ENCODE measurements at regions not wholly inside any gene's neighbourhood (a gene's known extent, or its start where the extent isn't known, plus 50 kb on each side); places are given as distances from the start of the nearest gene placed in this dataset.
A peak's percentile ranks its signal among the peaks of the same experiment; 100 is the strongest.
"Not testable (repeated sequence)": the region's sequence is repeated elsewhere in the genome, so short reads cannot be mapped to it uniquely, and the experiment has no call there.

GRCh38 chr16:9627427-9627826 lies 536.0 kb downstream of the HAPSTR1 start:
- no peak for DNase-seq (ENCODE audit: low spot score)

- no peak for DNase-seq (ENCODE audit: low spot score)
These were observed 538.7 kb downstream of the HAPSTR1 start for GRCh38 chr16:9630119-9630518.

GRCh38 chr16:9630985-9631384 lies 539.5 kb downstream of the HAPSTR1 start:
- no peak for DNase-seq (ENCODE audit: low spot score)

- DNase-seq (ENCODE audit: low spot score): no peak
These were observed 542.4 kb downstream of the HAPSTR1 start for GRCh38 chr16:9633844-9634243.

- DNase-seq (ENCODE audit: low spot score): not testable (repeated sequence)
These were observed 543.8 kb downstream of the HAPSTR1 start for GRCh38 chr16:9635150-9635720.

GRCh38 chr16:9644258-9644657 lies 538.0 kb downstream of the GRIN2A start:
- no peak for DNase-seq (ENCODE audit: low spot score)

- no peak for DNase-seq (ENCODE audit: low spot score)
These were observed 536.3 kb downstream of the GRIN2A start for GRCh38 chr16:9645911-9646310.

GRCh38 chr16:9647981-9648701 lies 534.1 kb downstream of the GRIN2A start:
- peak; percentile 4 for DNase-seq (ENCODE audit: low spot score)

GRCh38 chr16:9650284-9650683 lies 531.9 kb downstream of the GRIN2A start:
- DNase-seq (ENCODE audit: low spot score): no peak

- DNase-seq (ENCODE audit: low spot score): no peak
These were observed 527.2 kb downstream of the GRIN2A start for GRCh38 chr16:9655051-9655450.

- no peak for DNase-seq (ENCODE audit: low spot score)
These were observed 524.6 kb downstream of the GRIN2A start for GRCh38 chr16:9657641-9658040.

- DNase-seq (ENCODE audit: low spot score): no peak
These were observed 524.1 kb downstream of the GRIN2A start for GRCh38 chr16:9658164-9658563.

GRCh38 chr16:9658586-9658985 lies 523.6 kb downstream of the GRIN2A start:
- no peak for DNase-seq (ENCODE audit: low spot score)

GRCh38 chr16:9660898-9661297 lies 521.3 kb downstream of the GRIN2A start:
- no peak for DNase-seq (ENCODE audit: low spot score)

- DNase-seq (ENCODE audit: low spot score): no peak
These were observed 520.8 kb downstream of the GRIN2A start for GRCh38 chr16:9661336-9662017.

- DNase-seq (ENCODE audit: low spot score): no peak
These were observed 518.6 kb downstream of the GRIN2A start for GRCh38 chr16:9663588-9663987.

- DNase-seq (ENCODE audit: low spot score): no peak
These were observed 516.4 kb downstream of the GRIN2A start for GRCh38 chr16:9665851-9666271.

- no peak for DNase-seq (ENCODE audit: low spot score)
These were observed 515.3 kb downstream of the GRIN2A start for GRCh38 chr16:9666834-9667480.

GRCh38 chr16:9670033-9670432 lies 512.2 kb downstream of the GRIN2A start:
- DNase-seq (ENCODE audit: low spot score): no peak

GRCh38 chr16:9670616-9671015 lies 511.6 kb downstream of the GRIN2A start:
- DNase-seq (ENCODE audit: low spot score): not testable (repeated sequence)

GRCh38 chr16:9676560-9677300 lies 505.5 kb downstream of the GRIN2A start:
- not testable (repeated sequence) for DNase-seq (ENCODE audit: low spot score)

GRCh38 chr16:9677301-9677653 lies 505.0 kb downstream of the GRIN2A start:
- no peak for DNase-seq (ENCODE audit: low spot score)

Measured in SK-N-DZ (cell line).